GM12878 (cell line): ENCODE measurements at regions not wholly inside any gene's neighbourhood (a gene's known extent, or its start where the extent isn't known, plus 50 kb on each side); places are given as distances from the start of the nearest gene placed in this dataset.

Source experiments
- ATAC-seq: fragments of 200-7000 bp; cut with Tn5 transposase; 3 replicates; pipeline ENCODE4 v1.9.1; 2020; ENCODE audit warnings: mild to moderate bottlenecking, moderate library complexity
- BruUV-seq: library from RNA; stranded (reverse); fragments of 400-500 nt; replicated peaks from 2 replicates; lab custom pipeline; 2021; lab: Mats Ljungman, UMichigan
- CTCF ChIA-PET: fragments of 300-600 bp; sonication (Branson Sonifier 250); formaldehyde crosslinking; extraction: SDS; loops from one replicate; lab custom pipeline; 2021; ENCODE audit warnings: inconsistent platforms; lab: Yijun Ruan, JAX
- POLR2A ChIA-PET: fragments of 350-600 bp; formaldehyde crosslinking; extraction: SDS; loops from one replicate; lab custom pipeline; 2021; ENCODE audit warnings: inconsistent platforms; lab: Charles Lee
- RAD21 ChIA-PET: fragments of 300-600 bp; sonication (Branson Sonifier 250); formaldehyde crosslinking; loops from one replicate; lab custom pipeline; 2023; ENCODE audit warnings: antibody characterized with exemption; ENCODE audit not compliant: unreplicated experiment; lab: Charles Lee
- SMC1A ChIA-PET: fragments of 300-600 bp; sonication (Branson Sonifier 250); formaldehyde crosslinking; loops from one replicate; lab custom pipeline; 2023; ENCODE audit not compliant: unreplicated experiment, uncharacterized antibody; lab: Charles Lee
- DNase-seq: peaks from one replicate; pipeline ENCODE4 v3.0.0-alpha.2; 2011; ENCODE audit warnings: low read depth, low spot score
- FAIRE-seq: peaks from 3 replicates; lab custom pipeline; 2011; peaks lifted over from hg19 to GRCh38; lab: Jason Lieb, UNC
- H2AFZ ChIP-seq: 2 replicates; pipeline ENCODE4 v1.6.0; 2011; ENCODE audit warnings: low read depth, low read length, control low read depth; ENCODE audit not compliant: control insufficient read depth
- H3K27ac ChIP-seq: 2 replicates; pipeline ENCODE4 v1.5.1; 2011; ENCODE audit warnings: control low read depth; ENCODE audit not compliant: control insufficient read depth, insufficient read depth
- H3K27me3 ChIP-seq, 2 experiments: replicated peaks in 1 of 2; 2 replicates each; pipeline versions ENCODE4 v1.6.0 to v1.6.1; 2011; ENCODE audit warnings: low read length in 1 of 2; ENCODE audit not compliant: control insufficient read depth in 2 of 2, insufficient read depth in 2 of 2
- H3K36me3 ChIP-seq, 2 experiments: 2 replicates each; pipeline ENCODE4 v1.5.1; 2011; ENCODE audit warnings: low read length in 1 of 2; ENCODE audit not compliant: control insufficient read depth in 2 of 2, insufficient read depth in 2 of 2
- H3K4me1 ChIP-seq: 2 replicates; pipeline ENCODE4 v1.6.1; 2011; ENCODE audit warnings: mild to moderate bottlenecking, low read length, moderate library complexity, mixed read lengths; ENCODE audit not compliant: control insufficient read depth, insufficient read depth
- H3K4me2 ChIP-seq: 2 replicates; pipeline ENCODE4 v1.6.0; 2011; ENCODE audit warnings: control low read depth; ENCODE audit not compliant: control insufficient read depth, insufficient read depth
- H3K4me3 ChIP-seq: fragments of 200-600 bp; sonication (generic); 2 replicates; pipeline ENCODE4 v1.5.1; 2016
- H3K79me2 ChIP-seq: 2 replicates; pipeline ENCODE4 v1.6.0; 2011; ENCODE audit warnings: low read length; ENCODE audit not compliant: control insufficient read depth, insufficient read depth
- H3K9ac ChIP-seq: 2 replicates; pipeline ENCODE4 v1.8.0; 2011; ENCODE audit warnings: low read length, control low read depth, mixed read lengths; ENCODE audit not compliant: control insufficient read depth, insufficient read depth
- H3K9me3 ChIP-seq: replicated peaks from 3 replicates; pipeline ENCODE4 v1.5.1; 2011; ENCODE audit warnings: mild to moderate bottlenecking, low read length; ENCODE audit not compliant: control insufficient read depth, insufficient read depth
- H4K20me1 ChIP-seq: 2 replicates; pipeline ENCODE4 v1.6.0; 2011; ENCODE audit not compliant: control insufficient read depth, insufficient read depth
- CBX5 ChIP-seq: sonication (generic); IDR thresholded peaks from 2 replicates; pipeline ENCODE4 v1.6.1; 2016; ENCODE audit warnings: low read depth, moderate library complexity, mild to moderate bottlenecking, inconsistent platforms
- CEBPB ChIP-seq, 2 experiments: fragments of 150-350 bp in 1 of 2; IDR thresholded peaks; 2 replicates each; pipeline ENCODE4 v1.6.1; 2012 to 2014; ENCODE audit warnings: low read depth in 2 of 2, low read length in 2 of 2, borderline replicate concordance in 1 of 2, inconsistent platforms in 1 of 2
- CHD4 ChIP-seq: fragments of 200-600 bp; sonication (generic); IDR thresholded peaks from 2 replicates; pipeline ENCODE4 v1.6.1; 2016; ENCODE audit warnings: mild to moderate bottlenecking
- EGR1 ChIP-seq, 2 experiments: IDR thresholded peaks; 1 replicate in 1 of 2; 2 replicates in 1 of 2; pipeline ENCODE4 v1.6.1; 2011 to 2012; ENCODE audit warnings: low read depth in 2 of 2, low read length in 2 of 2, borderline replicate concordance in 1 of 2, mild to moderate bottlenecking in 1 of 2, moderate library complexity in 1 of 2
- GABPA ChIP-seq: IDR thresholded peaks from 2 replicates; pipeline ENCODE4 v1.6.1; 2014; ENCODE audit warnings: antibody characterized with exemption, low read depth, mild to moderate bottlenecking, inconsistent platforms
- IKZF1 ChIP-seq: fragments of 450-650 bp; conservative IDR thresholded peaks from 2 replicates; pipeline ENCODE4 v1.6.1; 2017; ENCODE audit warnings: antibody characterized with exemption, mild to moderate bottlenecking
- IKZF2 ChIP-seq, 2 experiments: fragments of 450-650 bp; IDR thresholded peaks; 2 replicates each; pipeline ENCODE4 v1.6.1; 2017; ENCODE audit warnings: mild to moderate bottlenecking in 2 of 2, moderate library complexity in 2 of 2
- JUNB ChIP-seq: IDR thresholded peaks from 2 replicates; pipeline ENCODE4 v1.6.1; 2016; ENCODE audit warnings: antibody characterized with exemption, mild to moderate bottlenecking
- MTA2 ChIP-seq: fragments of 450-650 bp; IDR thresholded peaks from 2 replicates; pipeline ENCODE4 v1.6.1; 2016; ENCODE audit warnings: low read depth, mild to moderate bottlenecking, moderate library complexity
- NR2C1 ChIP-seq: fragments of 450-650 bp; IDR thresholded peaks from 2 replicates; pipeline ENCODE4 v1.6.1; 2017; ENCODE audit warnings: antibody characterized with exemption, mild to moderate bottlenecking, moderate library complexity
- RUNX3 ChIP-seq: IDR thresholded peaks from 2 replicates; pipeline ENCODE4 v1.6.1; 2012; ENCODE audit warnings: low read length, inconsistent platforms
- SUPT20H ChIP-seq: IDR thresholded peaks from 2 replicates; pipeline ENCODE4 v1.6.1; 2011; ENCODE audit warnings: low read depth, mild to moderate bottlenecking, low read length, moderate library complexity, borderline replicate concordance; ENCODE audit not compliant: control insufficient read depth
- WGBS: methylation state at CpG from one replicate; pipeline ENCODE4 v1.1.6; 2016; ENCODE audit warnings: low lambda C conversion rate; ENCODE audit not compliant: insufficient replicate concordance, insufficient coverage; ENCODE audit errors: missing lambda C conversion rate; 5-methylcytosine and 5-hydroxymethylcytosine counted together
- in situ Hi-C: fragments of 300-500 bp; cut with MboI; formaldehyde crosslinking; loops from 9 replicates; pipeline ENCODE4 v1.14.3; 2018; ENCODE audit warnings: mixed read lengths
- intact Hi-C: fragments of 100-400 bp; cut with micrococcal nuclease; formaldehyde crosslinking; loops from one replicate; pipeline ENCODE4 v1.14.2; 2022; ENCODE audit not compliant: unreplicated experiment

GRCh38 chr2:205850611-205851010 is 168.3 kb downstream of the NRP2 start (continued):
- no peak for TF ChIP-seq IKZF2 (IDR thresholded peaks at IDR 0.05)
- TF ChIP-seq CBX5: no peak

- ChIA-PET CTCF (no interaction called here), RAD21 (no interaction called here), POLR2A (no interaction called here), SMC1A (no interaction called here)
- in situ Hi-C loops (no loop called here), intact Hi-C loops (no loop called here)
- Histone ChIP-seq H3K9me3 (no peaks in the 10 kb centered on the region), H3K9ac (no peak overlapping the region), H3K27ac (no peak overlapping the region), H3K36me3 (no peaks in the 10 kb centered on the region), H4K20me1 (no peaks in the 10 kb centered on the region), H3K4me2 (no peak overlapping the region), H3K27me3 (no peaks in the 10 kb centered on the region; a peak in 2 of 4 replicates), H3K79me2 (no peaks in the 10 kb centered on the region), H2AFZ (no peak overlapping the region), H3K4me3 (no peak overlapping the region), H3K4me1 (no peaks in the 10 kb centered on the region)
- no TSS peak for BruUV-seq
- 37% methylated on average over 5 of the region's 5 CpGs for WGBS
- TF ChIP-seq NR2C1 (no peak), EGR1 (IDR thresholded peaks at IDR 0.05; ENCODE audit: borderline replicate concordance in 1 of 2, low read depth in 2 of 2, low read length in 2 of 2) (no peak), CHD4 (no peak), IKZF1 (no peak), RUNX3 (no peak), MTA2 (no peak), CEBPB (IDR thresholded peaks at IDR 0.05; ENCODE audit: borderline replicate concordance in 1 of 2, low read depth in 2 of 2, low read length in 2 of 2) (no peak), SUPT20H (no peak), GABPA (no peak), JUNB (no peak)
- no peak for ATAC-seq
- no peak for FAIRE-seq
- no peak for DNase-seq
Observed at GRCh38 chr2:205850132-205850531, 167.8 kb downstream of the NRP2 start.
